ENCODE measurements at regions not wholly inside any gene's neighbourhood (a gene's known extent, or its start where the extent isn't known, plus 50 kb on each side); places are given as distances from the start of the nearest gene placed in this dataset.
A peak's percentile ranks its signal among the peaks of the same experiment; 100 is the strongest.
"Not testable (repeated sequence)": the region's sequence is repeated elsewhere in the genome, so short reads cannot be mapped to it uniquely, and the experiment has no call there.

DNA sequence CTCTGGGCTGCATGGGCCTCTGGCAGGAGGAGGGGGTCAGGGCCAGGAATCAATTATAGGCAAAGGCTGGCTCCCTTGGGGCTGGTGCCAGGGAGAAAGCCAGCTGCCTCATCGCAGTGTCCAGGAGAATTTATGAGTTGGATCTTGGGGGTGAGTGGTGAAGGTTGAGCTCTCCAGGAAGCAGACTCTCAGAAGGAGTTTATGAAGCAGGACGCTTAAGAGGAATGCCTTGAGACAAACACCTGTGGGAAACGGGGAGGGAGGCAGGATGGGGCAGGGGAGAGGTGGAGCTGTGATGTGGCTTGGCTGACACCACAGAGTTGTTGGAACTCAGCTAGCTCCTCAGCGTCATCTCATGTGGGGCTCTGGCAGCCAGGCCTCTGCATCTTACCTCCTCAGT lies 428.5 kb downstream of the RPS24 start:
- DNase-seq = no peak
- Mint-ChIP-seq H3K27me3 (peaks cover 2% of the 10 kb centered on the region), H3K27ac (no peak overlapping the region), H3K4me3 (no peak overlapping the region), H3K4me1 (peaks cover 8% of the 10 kb centered on the region), H3K36me3 (no peaks in the 10 kb centered on the region), H3K9me3 (no peaks in the 10 kb centered on the region)
- POLR2A ChIA-PET = no interaction called here
- ATAC-seq (ENCODE audit: low read depth) = no peak

DNA sequence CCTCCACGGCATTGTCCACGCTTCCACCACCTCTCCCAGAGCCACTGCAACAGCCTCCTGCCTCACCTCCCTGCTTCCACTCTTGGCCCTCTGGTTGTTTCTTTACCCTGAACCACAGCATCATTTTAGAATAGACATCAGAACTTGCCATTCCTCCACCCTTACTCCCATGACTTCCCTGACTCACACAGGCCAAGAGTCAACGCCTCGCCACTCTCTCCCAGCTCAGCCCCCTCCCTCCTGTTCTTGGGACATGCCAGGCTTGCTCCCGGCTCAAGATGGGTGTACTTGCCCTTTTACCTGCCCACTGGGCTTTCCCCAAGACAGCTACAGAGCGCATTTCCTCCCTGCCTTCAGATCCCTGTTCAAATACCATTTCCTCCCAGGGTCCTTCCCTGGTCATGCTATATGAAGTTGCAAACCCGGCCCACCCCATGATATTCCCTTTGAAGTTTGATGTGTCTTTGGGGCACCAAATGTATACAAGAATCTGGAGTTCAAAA lies 429.1 kb downstream of the RPS24 start:
- POLR2A ChIA-PET = no interaction called here
- Mint-ChIP-seq H3K36me3 (no peaks in the 10 kb centered on the region), H3K27ac (no peak overlapping the region), H3K4me1 (peaks cover 8% of the 10 kb centered on the region), H3K4me3 (no peak overlapping the region), H3K9me3 (peaks cover 4% of the 10 kb centered on the region), H3K27me3 (peaks cover 2% of the 10 kb centered on the region)
- ATAC-seq (ENCODE audit: low read depth) (no peak), DNase-seq (no peak)

DNA sequence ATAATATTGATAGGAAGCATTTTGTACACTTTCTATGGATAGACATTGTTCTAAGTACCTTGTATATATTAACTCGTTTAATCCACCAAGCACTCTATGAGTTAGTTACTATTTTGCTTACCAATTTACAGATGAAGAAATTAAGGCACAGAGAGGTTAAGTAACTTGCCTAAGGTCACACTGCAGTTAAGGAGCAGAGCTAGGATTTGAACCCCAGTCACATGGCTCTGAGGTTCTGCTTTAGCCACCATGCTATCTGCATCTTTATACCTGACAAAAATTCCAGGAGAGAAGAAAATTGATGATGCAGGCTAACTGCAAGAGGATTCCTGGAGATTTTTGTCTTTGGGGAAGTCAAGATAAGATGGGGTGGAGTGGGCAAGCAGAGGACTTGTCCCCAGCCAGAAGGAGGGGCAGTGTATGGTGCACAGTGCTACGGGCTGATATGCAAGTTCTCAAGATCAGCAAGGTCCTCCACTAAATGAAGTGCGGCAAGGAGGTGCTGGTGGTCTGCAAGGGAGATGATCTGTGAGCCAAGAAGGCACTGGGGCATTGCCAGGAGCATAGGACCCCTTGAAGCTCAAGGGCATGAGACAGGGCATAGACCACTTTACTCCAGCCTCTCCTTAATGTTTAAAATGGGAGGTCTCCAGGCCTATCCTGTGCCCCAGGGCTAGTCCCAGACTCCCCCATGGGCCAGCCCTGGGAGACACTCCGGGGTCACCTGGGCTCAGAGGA lies 430.6 kb downstream of the RPS24 start:
- H3K9me3 Mint-ChIP-seq = peaks cover 4% of the 10 kb centered on the region
- H3K27me3 Mint-ChIP-seq = peaks cover 2% of the 10 kb centered on the region
- no peak overlapping the region for H3K4me3 Mint-ChIP-seq
- ATAC-seq (ENCODE audit: low read depth) (no peak), DNase-seq (no peak)
- H3K4me1 Mint-ChIP-seq = peaks cover 8% of the 10 kb centered on the region
- no peak overlapping the region for H3K27ac Mint-ChIP-seq
- H3K36me3 Mint-ChIP-seq = no peaks in the 10 kb centered on the region
- POLR2A ChIA-PET = no interaction called here

DNA sequence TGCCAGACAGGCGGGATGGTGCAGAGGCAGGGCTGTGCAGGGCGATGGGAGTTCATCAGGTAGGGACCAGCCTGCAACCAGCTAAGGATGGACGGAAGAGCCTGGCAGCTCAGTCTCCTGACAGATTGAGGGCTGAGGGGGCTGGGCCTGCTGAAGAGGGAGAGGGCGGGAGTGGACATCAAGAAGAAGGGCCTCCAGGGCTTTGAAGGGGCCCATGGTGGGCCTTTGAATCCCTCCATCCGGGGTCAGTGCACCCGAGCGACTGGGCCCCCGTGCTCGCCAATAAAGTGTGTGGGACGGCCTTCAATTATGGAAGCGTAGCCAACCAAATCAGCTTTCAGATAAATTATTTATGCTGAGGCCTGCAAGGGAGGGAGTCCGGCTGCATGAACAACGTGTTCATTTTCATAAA lies 431.2 kb downstream of the RPS24 start:
- Mint-ChIP-seq H3K36me3 (no peaks in the 10 kb centered on the region), H3K27me3 (peaks cover 2% of the 10 kb centered on the region), H3K4me1 (peaks cover 8% of the 10 kb centered on the region), H3K4me3 (no peak overlapping the region), H3K27ac (no peak overlapping the region), H3K9me3 (peaks cover 4% of the 10 kb centered on the region)
- DNase-seq (no peak), ATAC-seq (ENCODE audit: low read depth) (no peak)
- POLR2A ChIA-PET = no interaction called here

DNA sequence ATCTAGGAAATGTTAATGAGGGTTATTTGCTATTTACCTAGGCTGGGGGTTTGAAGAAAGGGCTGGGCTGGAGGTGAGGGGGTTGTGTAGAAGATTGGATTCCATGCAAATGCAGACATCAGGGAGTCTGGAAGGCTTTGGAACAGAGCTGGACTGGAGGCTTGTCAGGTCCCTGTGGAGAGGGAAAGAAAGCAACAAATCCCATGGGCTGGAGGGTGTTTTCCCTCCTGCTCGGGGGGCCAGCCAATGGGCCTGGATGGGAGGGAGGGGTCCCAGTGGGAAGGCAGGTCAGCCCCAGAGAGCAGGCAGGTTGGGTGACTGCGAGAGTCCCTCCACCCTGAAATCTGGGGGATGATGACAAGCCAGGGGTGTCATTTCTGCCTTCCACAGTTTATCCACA lies 431.8 kb downstream of the RPS24 start:
- no peaks in the 10 kb centered on the region for H3K36me3 Mint-ChIP-seq
- ATAC-seq (ENCODE audit: low read depth) (no peak), DNase-seq (no peak)
- H3K4me1 Mint-ChIP-seq = peaks cover 8% of the 10 kb centered on the region
- no peak overlapping the region for H3K27ac Mint-ChIP-seq
- POLR2A ChIA-PET = no interaction called here
- no peak overlapping the region for H3K4me3 Mint-ChIP-seq
- peaks cover 4% of the 10 kb centered on the region for H3K9me3 Mint-ChIP-seq
- H3K27me3 Mint-ChIP-seq = peaks cover 2% of the 10 kb centered on the region

DNA sequence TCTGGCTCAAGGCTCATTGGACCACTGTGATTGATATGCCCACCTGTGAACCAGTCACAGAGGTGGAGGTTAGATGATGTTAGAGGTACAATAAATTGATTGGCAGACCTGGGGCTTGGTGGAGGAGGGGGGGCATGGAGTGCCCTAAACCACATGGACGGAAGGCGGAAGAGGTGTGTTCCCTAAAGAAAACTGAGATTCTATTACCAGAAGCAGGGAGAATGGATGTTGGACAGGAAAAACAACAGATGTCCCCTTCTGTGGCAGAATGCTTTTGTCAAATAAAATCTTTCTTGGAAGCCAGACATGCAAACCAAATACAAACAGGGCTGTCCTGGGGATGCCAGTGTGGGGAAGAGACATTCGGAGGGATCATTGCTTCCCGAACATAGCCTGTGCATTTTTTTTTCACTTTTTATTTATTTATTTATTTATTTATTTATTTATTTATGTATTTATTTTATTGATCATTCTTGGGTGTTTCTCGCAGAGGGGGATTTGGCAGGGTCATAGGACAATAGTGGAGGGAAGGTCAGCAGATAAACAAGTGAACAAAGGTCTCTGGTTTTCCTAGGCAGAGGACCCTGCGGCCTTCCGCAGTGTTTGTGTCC lies 433.9 kb downstream of the RPS24 start:
- POLR2A ChIA-PET = no interaction called here
- no peak overlapping the region for H3K27ac Mint-ChIP-seq
- H3K4me3 Mint-ChIP-seq = no peak overlapping the region
- H3K9me3 Mint-ChIP-seq = peaks cover 4% of the 10 kb centered on the region
- no peaks in the 10 kb centered on the region for H3K27me3 Mint-ChIP-seq
- H3K36me3 Mint-ChIP-seq = no peaks in the 10 kb centered on the region
- H3K4me1 Mint-ChIP-seq = peaks cover 12% of the 10 kb centered on the region
- ATAC-seq (ENCODE audit: low read depth) (no peak), DNase-seq (no peak)

DNA sequence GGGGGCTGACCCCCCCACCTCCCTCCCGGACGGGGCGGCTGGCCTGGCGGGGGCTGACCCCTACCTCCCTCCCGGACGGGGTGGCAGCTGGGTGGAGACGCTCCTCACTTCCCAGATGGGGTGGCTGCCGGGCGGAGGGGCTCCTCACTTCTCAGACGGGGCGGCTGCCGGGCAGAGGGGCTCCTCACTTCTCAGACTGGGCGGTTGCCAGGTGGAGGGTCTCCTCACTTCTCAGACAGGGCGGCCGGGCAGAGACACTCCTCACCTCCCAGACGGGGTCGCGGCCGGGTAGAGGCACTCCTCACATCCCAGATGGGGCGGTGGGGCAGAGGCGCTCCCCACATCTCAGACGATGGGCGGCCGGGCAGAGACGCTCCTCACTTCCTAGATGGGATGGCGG lies 435.1 kb downstream of the RPS24 start:
- H3K27me3 Mint-ChIP-seq; H3K36me3 Mint-ChIP-seq; H3K4me3 Mint-ChIP-seq; H3K27ac Mint-ChIP-seq; ATAC-seq (ENCODE audit: low read depth); H3K9me3 Mint-ChIP-seq; DNase-seq; H3K4me1 Mint-ChIP-seq; POLR2A ChIA-PET: not testable (repeated sequence)

DNA sequence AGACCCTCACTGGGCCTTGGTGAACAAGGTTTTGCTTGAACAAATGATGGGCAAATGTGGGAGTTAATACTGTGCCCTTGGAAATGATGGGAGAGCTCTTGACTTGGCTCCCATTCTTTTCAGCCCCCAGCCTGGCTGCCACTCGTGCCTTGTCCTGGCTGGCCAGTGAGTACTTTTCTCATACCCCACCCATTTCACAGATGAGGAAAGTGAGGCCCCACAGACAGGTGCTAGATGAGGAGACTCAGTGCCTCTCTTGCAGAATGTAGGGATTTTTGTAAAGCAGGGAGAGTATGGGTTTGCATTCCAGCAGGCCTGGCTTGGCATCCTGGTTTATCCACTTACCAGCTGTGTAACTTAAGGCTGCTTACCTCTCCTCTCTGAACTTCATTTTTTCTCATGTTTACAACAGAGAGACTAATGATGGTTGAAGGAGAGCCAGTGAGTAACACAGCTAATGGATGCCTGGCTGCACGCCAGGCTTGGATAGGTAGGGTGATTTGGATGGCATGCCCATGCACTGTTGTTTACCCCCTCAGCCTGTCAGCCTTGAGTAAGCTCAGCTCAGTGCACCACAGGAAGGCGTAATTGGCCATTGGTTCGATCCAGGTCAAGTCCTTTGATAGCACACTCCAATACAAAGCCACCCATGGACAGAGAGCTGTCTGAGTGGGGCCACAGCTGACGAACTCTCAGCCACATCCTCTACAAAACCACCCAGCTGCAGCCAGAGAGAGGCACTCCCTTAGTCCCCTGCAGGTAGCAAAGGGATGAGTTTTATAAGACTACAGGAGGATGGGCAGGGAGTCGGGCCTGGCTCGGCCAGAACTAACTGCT lies 436.8 kb downstream of the RPS24 start:
- Mint-ChIP-seq H3K27me3 (peaks cover 2% of the 10 kb centered on the region), H3K27ac (no peak overlapping the region), H3K4me1 (peaks cover 8% of the 10 kb centered on the region), H3K4me3 (no peak overlapping the region), H3K9me3 (peaks cover 4% of the 10 kb centered on the region), H3K36me3 (no peaks in the 10 kb centered on the region)
- POLR2A ChIA-PET = interaction anchor here (0.6 kb wide), 1 partner anchor 168 kb away, joined by 3 read pairs; no protein-coding TSS in a partner anchor
- no peak for DNase-seq
- peak; percentile 79 for ATAC-seq (ENCODE audit: low read depth)

DNA sequence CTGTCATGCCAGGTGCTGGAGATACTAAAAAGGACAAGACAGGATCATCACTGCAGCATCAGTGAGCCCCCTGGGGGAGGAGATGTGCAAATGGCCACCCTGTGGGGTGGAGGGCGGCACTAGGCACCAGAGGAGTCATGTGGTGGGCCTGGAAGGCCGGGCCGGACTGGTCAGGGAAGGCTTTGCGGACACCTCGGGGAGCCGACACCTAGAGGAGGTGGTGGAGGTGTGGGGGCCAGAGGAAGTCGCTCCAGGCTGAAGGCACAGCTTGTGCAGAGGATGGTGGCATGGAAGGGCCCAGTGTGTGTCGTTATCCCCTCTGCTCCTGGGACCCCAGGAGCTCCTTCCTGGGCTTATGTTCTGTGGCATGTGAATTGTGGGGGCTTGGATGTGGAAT lies 437.7 kb downstream of the RPS24 start:
- Mint-ChIP-seq H3K4me1 (peaks cover 8% of the 10 kb centered on the region), H3K4me3 (peak overlapping the region; percentile 8), H3K9me3 (peaks cover 4% of the 10 kb centered on the region)

DNA sequence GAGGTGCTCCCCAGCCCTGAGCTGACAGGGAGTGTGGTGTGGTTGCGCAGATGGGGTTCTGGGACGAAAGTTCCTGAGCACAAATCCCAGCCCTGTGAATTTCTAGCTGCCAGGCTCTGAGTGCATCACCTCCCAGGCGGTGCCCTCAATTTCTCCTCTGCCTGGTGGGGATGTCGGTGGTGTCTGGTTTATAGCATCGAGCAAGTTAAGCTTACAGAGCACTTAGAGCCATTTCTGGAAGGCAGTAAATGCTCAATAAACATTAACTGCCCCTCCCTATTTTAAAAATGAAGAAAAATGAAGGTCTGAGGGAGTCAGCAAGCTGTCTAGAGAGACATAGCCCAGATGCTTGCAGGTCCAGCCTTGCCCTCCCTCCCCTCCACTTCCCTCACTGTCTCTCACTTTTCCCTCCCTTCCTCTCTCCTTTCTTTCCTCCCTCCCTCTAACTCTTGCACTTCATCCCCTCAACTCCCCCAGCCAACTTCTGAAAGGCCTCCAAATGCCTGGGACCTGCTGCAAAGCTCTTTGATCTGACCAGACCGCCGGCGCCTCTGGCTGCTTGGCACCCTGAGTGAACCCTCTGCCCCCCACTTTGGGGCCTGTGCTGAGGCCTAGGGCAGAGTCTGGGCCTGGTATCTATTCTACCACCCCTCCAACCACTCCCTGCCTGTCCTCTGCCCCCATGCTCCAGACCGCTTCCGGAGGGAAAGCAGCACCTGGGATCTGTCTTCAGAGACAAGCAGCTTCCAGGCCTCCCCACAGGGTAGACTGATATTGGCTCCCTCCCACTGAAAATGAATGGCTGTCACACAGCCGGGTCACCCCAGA lies 438.3 kb downstream of the RPS24 start:
- H3K27ac Mint-ChIP-seq = no peak overlapping the region
- DNase-seq (no peak), ATAC-seq (ENCODE audit: low read depth) (no peak)
- peaks cover 5% of the 10 kb centered on the region for H3K27me3 Mint-ChIP-seq
- POLR2A ChIA-PET = no interaction called here
- H3K9me3 Mint-ChIP-seq = peaks cover 4% of the 10 kb centered on the region
- H3K4me1 Mint-ChIP-seq = peaks cover 8% of the 10 kb centered on the region
- H3K4me3 Mint-ChIP-seq = no peak overlapping the region
- H3K36me3 Mint-ChIP-seq = no peaks in the 10 kb centered on the region

More for the DNA sequence above, 437.7 kb downstream of the RPS24 start:
- DNase-seq = no peak
- ATAC-seq (ENCODE audit: low read depth) = no peak
- POLR2A ChIA-PET = no interaction called here
- Mint-ChIP-seq H3K36me3 (no peaks in the 10 kb centered on the region), H3K27me3 (peaks cover 5% of the 10 kb centered on the region), H3K27ac (no peak overlapping the region)

DNA sequence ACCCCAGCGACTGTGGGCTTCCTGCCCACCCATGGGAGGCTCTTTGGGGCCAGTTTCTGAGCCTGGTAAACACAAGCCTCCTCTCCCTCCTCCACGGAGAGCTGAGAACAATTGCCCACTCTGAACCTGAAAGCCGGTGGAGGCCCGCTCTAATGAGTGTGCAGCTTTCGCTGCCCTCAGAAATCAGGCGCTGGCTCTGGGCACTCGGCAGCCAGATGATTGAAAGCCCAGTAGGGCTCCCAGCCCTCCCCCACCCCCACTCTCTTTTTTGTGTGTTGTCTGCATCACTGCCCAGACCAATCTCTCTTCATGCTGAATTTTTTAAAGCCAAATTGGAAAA lies 438.9 kb downstream of the RPS24 start:
- DNase-seq (no peak), ATAC-seq (ENCODE audit: low read depth) (no peak)
- H3K9me3 Mint-ChIP-seq = peaks cover 1% of the 10 kb centered on the region
- no peaks in the 10 kb centered on the region for H3K36me3 Mint-ChIP-seq
- no peak overlapping the region for H3K27ac Mint-ChIP-seq
- POLR2A ChIA-PET = no interaction called here
- peaks cover 8% of the 10 kb centered on the region for H3K4me1 Mint-ChIP-seq
- no peak overlapping the region for H3K4me3 Mint-ChIP-seq
- peaks cover 5% of the 10 kb centered on the region for H3K27me3 Mint-ChIP-seq

DNA sequence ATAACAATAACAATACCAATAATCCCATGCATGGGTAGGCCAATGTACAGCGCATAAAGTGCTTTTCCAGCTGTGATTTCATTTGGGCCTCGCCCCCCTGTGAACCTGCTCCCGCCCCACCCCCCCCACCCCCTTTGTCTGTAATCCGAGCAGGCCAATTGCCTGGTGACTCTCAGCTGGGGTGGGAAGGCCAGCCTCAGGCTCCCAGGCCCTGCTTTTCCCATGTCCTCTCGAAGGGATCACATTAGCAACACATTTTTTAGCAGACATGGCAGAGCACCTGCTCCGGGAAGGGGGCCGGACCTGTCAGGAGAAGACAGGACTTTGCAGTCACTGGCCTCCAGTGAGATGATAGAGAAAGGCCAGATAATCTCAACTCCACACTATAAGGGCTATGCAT lies 439.3 kb downstream of the RPS24 start:
- H3K27me3 Mint-ChIP-seq = peaks cover 5% of the 10 kb centered on the region
- H3K4me1 Mint-ChIP-seq = peaks cover 8% of the 10 kb centered on the region
- no peaks in the 10 kb centered on the region for H3K36me3 Mint-ChIP-seq
- POLR2A ChIA-PET = no interaction called here
- no peaks in the 10 kb centered on the region for H3K9me3 Mint-ChIP-seq
- ATAC-seq (ENCODE audit: low read depth) (no peak), DNase-seq (no peak)
- H3K4me3 Mint-ChIP-seq = no peak overlapping the region
- no peak overlapping the region for H3K27ac Mint-ChIP-seq

DNA sequence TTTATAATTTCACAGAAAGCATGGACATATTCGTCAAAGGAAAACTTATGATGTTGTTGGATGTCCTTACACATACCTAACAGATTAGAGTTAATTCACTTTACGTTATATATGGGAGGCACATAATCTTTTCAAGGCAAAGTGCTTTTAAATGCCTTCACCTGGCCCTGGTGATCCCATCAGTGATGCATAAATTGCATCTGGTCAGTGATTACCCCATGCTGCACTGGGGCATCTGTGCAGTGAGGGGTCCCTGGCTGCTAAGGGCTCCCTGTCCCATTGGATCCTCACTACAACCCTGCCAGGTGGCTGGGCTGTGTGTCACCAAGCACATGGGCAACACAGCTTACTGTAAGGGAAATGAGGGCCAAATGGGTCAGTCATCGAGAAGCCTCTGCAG lies 441.1 kb downstream of the RPS24 start:
- H3K9me3 Mint-ChIP-seq = no peaks in the 10 kb centered on the region
- peaks cover 8% of the 10 kb centered on the region for H3K4me1 Mint-ChIP-seq
- POLR2A ChIA-PET = no interaction called here
- H3K27me3 Mint-ChIP-seq = peaks cover 5% of the 10 kb centered on the region
- H3K27ac Mint-ChIP-seq = no peak overlapping the region
- DNase-seq (no peak), ATAC-seq (ENCODE audit: low read depth) (no peak)
- no peak overlapping the region for H3K4me3 Mint-ChIP-seq
- no peaks in the 10 kb centered on the region for H3K36me3 Mint-ChIP-seq
